ENCODE measurements at regions not wholly inside any gene's neighbourhood (a gene's known extent, or its start where the extent isn't known, plus 50 kb on each side); places are given as distances from the start of the nearest gene placed in this dataset.

DNA sequence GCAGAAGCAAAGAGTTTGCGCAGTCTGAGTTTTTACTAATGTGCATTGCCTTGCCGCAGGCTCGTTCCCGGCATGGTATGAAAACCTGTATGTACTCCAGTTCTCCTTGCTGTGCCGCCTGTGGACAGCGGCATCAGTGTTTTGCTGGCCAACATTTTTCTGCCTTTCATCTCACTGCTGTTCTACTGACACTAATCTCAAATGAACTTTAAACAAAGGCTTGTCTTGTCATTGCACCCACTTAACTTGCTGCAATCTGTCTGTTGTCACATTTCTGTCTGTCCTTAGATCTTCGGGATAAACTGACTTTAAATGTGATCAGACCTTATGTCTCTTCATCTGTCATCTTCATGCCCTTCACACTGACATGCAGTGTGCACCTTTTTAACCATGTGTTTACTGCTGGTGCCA, 71.7 kb upstream of the ZNRF2 start:
- no peak for DNase-seq

GRCh38 chr7:30213637-30214036, 70.8 kb upstream of the ZNRF2 start:
- no peak for DNase-seq

GRCh38 chr7:30214651-30215137, 69.7 kb upstream of the ZNRF2 start:
- DNase-seq, result no peak

GRCh38 chr7:30221764-30222163, 62.6 kb upstream of the ZNRF2 start:
- DNase-seq, result no peak

GRCh38 chr7:30222515-30223215, 61.7 kb upstream of the ZNRF2 start:
- peak; percentile 24 to 61 (median 45) for DNase-seq

- peak in 3 of 4 experiments; percentile 18 to 48 (median 22) for DNase-seq
Measured at GRCh38 chr7:30223896-30224295, 60.5 kb upstream of the ZNRF2 start.

DNA sequence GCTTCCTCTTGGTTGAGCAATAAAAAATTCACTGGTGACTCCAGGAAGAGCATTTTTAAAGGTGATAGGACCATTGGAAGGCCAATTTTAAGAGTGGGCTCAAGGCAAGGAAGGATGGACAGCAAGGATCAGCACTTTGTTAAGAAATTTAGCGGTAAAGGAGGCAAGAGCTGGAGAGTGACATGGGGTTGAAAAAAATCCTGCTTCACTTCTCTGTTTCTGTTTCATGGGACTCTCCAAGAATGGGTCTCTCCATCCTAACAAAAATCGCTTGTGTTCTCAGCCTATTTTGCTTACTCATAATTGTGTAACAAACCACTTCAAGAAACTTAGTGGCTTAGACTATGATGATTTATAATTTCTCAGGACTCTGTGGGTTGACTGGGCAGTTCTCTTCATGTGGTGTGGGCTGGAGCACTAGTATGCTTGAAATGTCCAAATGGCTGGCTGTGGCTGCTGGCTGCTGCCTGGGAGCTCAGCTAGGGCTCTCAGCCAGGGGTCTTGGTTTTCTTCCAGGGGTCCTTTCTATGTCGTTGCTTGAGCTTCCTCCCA, 59.8 kb upstream of the ZNRF2 start:
- peak; percentile 78 to 96 (median 88) for DNase-seq

GRCh38 chr7:30225863-30226613, 58.4 kb upstream of the ZNRF2 start:
- DNase-seq, result peak; percentile 91 to 98 (median 96)

- DNase-seq, result peak in 1 of 4 experiments; percentile 22
Measured at GRCh38 chr7:30226614-30227268, 57.7 kb upstream of the ZNRF2 start.

GRCh38 chr7:30231271-30231670, 53.1 kb upstream of the ZNRF2 start:
- no peak for DNase-seq

DNA sequence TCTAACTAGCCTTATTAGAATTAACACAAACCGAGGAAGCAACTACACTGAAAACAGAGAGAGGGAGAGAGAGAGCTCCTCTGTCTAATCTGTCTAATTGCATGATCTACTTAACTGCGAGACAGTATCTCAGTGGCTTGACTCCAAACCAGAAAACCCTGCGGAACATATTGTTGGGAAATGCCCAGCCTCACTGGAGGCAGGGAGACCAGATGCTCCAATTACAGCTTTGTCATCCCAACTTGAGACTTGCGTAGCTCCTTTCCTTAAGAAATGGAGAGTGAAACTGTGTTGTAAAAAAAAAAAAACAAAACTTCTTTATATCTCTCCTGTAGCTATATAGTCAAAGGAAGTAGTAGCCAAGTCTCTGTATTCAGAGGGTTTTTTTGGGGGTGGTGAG, 52.0 kb upstream of the ZNRF2 start:
- DNase-seq, result no peak
